Cardiac muscle cell (in vitro differentiated cells and primary cell): ENCODE measurements at regions not wholly inside any gene's neighbourhood (a gene's known extent, or its start where the extent isn't known, plus 50 kb on each side); places are given as distances from the start of the nearest gene placed in this dataset.

Experiments used
- DNase-seq, 2 donors: peaks; one replicate each; pipeline versions ENCODE4 v3.0.0 to v3.0.0-alpha.2; 2010 to 2017; ENCODE audit warnings: low read depth in 1 of 2, low spot score in 1 of 2
- H3K27ac ChIP-seq: fragments of 200-600 bp; sonication (generic); 2 replicates; pipeline ENCODE4 v1.5.1; 2016
- H3K27me3 ChIP-seq: fragments of 200-600 bp; sonication (generic); 2 replicates; pipeline ENCODE4 v1.6.0; 2016; ENCODE audit warnings: control low read depth
- H3K36me3 ChIP-seq: fragments of 200-600 bp; sonication (generic); 2 replicates; pipeline ENCODE4 v1.5.1; 2016; ENCODE audit warnings: control low read depth
- H3K4me1 ChIP-seq: fragments of 200-600 bp; sonication (generic); 2 replicates; pipeline ENCODE4 v1.8.1; 2017; ENCODE audit warnings: low read depth, mild to moderate bottlenecking, mixed run types
- H3K4me3 ChIP-seq: fragments of 200-600 bp; sonication (generic); 2 replicates; pipeline ENCODE4 v1.5.1; 2016; ENCODE audit warnings: mild to moderate bottlenecking
- H3K9me3 ChIP-seq: fragments of 200-600 bp; sonication (generic); 2 replicates; pipeline ENCODE4 v1.5.1; 2017; ENCODE audit warnings: low read depth, mild to moderate bottlenecking, control low read depth
- TF ChIP-seq, protein P1 (sequence below): IDR thresholded peaks from 2 replicates; pipeline ENCODE4 v1.5.1; 2012; ENCODE audit warnings: low read depth, mild to moderate bottlenecking, low read length

DNA sequence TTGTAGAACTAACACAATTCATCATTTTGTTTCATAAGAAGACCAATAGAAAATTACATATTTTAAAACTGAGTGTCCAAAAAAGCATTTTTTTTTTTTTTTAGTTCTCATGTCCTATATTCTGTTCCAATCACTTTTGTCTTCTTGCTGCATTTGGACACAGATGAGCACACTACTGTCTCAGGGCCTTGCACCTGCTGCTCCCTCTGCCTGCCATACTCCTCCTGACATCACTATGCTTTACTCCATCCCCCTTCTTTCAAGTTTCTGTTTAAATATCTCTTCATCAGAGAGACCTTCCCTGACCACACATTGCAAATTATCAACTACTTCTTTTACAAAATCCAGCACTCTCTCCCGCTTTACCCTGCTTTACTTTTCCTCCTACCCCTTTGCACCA lies 230.7 kb upstream of the GK2 start:
- no peak for DNase-seq
- H3K9me3 ChIP-seq: no peaks in the 10 kb centered on the region
- H3K36me3 ChIP-seq: no peaks in the 10 kb centered on the region
- H3K27ac ChIP-seq: no peak overlapping the region
- H3K4me3 ChIP-seq: no peak overlapping the region
- no peaks in the 10 kb centered on the region for H3K4me1 ChIP-seq
- H3K27me3 ChIP-seq: no peaks in the 10 kb centered on the region
- TF ChIP-seq, protein P1, sequence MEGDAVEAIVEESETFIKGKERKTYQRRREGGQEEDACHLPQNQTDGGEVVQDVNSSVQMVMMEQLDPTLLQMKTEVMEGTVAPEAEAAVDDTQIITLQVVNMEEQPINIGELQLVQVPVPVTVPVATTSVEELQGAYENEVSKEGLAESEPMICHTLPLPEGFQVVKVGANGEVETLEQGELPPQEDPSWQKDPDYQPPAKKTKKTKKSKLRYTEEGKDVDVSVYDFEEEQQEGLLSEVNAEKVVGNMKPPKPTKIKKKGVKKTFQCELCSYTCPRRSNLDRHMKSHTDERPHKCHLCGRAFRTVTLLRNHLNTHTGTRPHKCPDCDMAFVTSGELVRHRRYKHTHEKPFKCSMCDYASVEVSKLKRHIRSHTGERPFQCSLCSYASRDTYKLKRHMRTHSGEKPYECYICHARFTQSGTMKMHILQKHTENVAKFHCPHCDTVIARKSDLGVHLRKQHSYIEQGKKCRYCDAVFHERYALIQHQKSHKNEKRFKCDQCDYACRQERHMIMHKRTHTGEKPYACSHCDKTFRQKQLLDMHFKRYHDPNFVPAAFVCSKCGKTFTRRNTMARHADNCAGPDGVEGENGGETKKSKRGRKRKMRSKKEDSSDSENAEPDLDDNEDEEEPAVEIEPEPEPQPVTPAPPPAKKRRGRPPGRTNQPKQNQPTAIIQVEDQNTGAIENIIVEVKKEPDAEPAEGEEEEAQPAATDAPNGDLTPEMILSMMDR: no peak

DNA sequence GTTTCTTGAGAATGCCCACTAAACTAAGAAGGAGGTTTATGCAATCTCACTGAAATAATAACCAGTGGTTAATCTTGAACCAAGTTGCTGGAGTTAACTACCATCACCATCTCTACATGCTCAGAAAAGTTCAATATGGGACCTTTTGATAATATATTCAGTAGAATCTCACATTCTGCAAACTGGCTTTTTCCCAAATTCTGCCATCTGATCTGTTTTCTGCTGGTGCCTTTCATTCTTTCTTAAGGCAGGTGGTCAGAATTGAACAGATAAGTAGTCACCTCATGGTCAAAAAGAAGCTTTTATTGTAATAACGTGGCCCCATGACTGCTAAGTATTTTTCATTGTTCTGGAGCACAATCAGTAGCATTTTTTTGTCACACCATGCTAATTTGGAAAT lies 229.0 kb upstream of the GK2 start:
- Histone ChIP-seq H3K27ac (no peak overlapping the region), H3K9me3 (no peaks in the 10 kb centered on the region), H3K4me1 (no peaks in the 10 kb centered on the region), H3K27me3 (no peaks in the 10 kb centered on the region), H3K4me3 (no peak overlapping the region), H3K36me3 (no peaks in the 10 kb centered on the region)
- TF ChIP-seq, protein P1: no peak
- DNase-seq: no peak

DNA sequence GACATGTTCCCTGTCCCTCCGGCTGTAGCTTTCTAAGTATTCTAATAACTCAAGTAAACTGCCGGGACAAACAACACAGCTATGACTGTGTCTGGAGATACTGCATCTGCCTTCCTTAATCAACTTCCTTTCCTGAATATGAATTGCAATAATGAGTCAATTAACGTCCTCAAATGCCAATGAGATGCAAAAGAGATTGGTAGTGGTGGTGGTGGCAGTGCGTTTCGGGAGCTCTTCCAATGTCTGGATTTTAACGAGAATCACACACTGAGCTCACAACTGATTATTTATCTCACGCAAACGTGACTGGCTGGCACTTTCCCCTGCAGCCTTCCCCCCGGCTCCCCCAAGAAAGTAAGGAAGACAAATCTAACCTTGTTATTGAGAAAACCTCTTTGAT lies 226.1 kb upstream of the GK2 start:
- TF ChIP-seq, protein P1: no peak
- no peaks in the 10 kb centered on the region for H3K4me1 ChIP-seq
- no peaks in the 10 kb centered on the region for H3K27me3 ChIP-seq
- no peaks in the 10 kb centered on the region for H3K36me3 ChIP-seq
- DNase-seq: no peak
- no peaks in the 10 kb centered on the region for H3K9me3 ChIP-seq
- H3K4me3 ChIP-seq: no peak overlapping the region
- H3K27ac ChIP-seq: no peak overlapping the region

DNA sequence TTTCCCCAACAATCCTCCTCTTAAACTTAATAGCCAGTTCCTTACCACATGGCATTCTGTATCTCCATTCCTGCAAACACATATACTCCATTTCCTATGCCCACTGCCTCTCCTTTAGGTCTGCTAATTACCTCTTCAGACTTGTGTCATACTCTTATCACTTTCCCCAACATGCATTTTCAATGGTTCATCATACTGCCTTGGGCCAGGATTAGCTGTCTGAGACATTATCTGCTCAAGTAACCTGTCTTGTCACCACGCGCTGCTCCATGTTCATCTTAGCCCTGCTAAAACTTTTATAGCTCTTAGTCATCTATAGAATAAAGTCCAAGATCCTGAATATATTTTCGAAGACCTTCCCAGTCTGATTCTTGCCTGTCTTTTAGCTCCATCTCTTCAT lies 224.1 kb upstream of the GK2 start:
- Histone ChIP-seq H3K36me3 (no peaks in the 10 kb centered on the region), H3K9me3 (no peaks in the 10 kb centered on the region), H3K27ac (no peak overlapping the region), H3K4me3 (no peak overlapping the region), H3K4me1 (no peaks in the 10 kb centered on the region), H3K27me3 (no peaks in the 10 kb centered on the region)
- no peak for DNase-seq
- TF ChIP-seq, protein P1: no peak

DNA sequence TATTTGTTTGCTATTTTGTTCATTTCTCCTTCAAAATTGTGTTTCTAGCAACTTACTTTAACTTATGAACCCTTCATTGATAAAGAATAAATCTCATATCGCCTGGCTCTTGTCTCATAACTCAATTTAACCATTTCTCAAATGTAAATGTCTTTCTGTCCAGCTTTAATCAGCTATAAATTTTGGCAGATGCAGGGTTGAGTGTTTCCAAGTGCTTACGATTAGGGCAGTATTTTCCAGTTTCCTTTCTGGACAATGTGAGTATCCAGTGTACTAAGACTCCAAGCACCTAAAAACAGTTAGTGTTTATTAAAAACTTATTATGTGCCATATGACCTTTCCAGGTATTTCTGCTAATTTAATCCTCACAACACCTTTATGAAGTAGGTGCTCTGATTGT lies 218.6 kb upstream of the GK2 start:
- Histone ChIP-seq H3K36me3 (no peaks in the 10 kb centered on the region), H3K9me3 (no peaks in the 10 kb centered on the region)

More for the DNA sequence above, 218.6 kb upstream of the GK2 start:
- Histone ChIP-seq H3K4me3 (no peak overlapping the region), H3K27me3 (no peaks in the 10 kb centered on the region), H3K27ac (no peak overlapping the region), H3K4me1 (no peaks in the 10 kb centered on the region)
- DNase-seq: peak in 1 of 2 donors; percentile 11
- TF ChIP-seq, protein P1: no peak
